ENCODE measurements at regions not wholly inside any gene's neighbourhood (a gene's known extent, or its start where the extent isn't known, plus 50 kb on each side); places are given as distances from the start of the nearest gene placed in this dataset.

DNA sequence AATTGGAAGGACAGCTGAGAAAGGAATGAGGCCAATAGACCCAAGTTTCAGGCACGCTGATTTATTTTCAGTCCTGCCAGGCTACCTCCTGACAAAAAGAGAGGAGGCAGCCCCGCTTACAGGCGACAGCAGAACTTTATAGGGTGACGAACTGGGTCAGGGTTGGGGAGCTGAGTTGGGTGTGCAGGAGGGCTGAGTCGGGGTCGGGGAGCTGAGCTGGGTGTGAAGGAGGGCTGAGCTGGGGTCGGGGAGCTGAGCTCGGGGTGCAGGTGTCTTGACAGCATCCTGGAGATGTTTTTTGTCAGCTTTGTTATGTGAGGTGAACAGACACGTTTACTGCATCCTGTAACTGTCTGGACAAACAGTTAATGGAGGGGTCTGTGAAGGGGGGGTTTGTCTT is 342.2 kb downstream of the ADCYAP1 start:
- TF ChIP-seq, protein P1, sequence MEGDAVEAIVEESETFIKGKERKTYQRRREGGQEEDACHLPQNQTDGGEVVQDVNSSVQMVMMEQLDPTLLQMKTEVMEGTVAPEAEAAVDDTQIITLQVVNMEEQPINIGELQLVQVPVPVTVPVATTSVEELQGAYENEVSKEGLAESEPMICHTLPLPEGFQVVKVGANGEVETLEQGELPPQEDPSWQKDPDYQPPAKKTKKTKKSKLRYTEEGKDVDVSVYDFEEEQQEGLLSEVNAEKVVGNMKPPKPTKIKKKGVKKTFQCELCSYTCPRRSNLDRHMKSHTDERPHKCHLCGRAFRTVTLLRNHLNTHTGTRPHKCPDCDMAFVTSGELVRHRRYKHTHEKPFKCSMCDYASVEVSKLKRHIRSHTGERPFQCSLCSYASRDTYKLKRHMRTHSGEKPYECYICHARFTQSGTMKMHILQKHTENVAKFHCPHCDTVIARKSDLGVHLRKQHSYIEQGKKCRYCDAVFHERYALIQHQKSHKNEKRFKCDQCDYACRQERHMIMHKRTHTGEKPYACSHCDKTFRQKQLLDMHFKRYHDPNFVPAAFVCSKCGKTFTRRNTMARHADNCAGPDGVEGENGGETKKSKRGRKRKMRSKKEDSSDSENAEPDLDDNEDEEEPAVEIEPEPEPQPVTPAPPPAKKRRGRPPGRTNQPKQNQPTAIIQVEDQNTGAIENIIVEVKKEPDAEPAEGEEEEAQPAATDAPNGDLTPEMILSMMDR (IDR thresholded peaks at IDR 0.05): no peak
- TF ChIP-seq ZFX (IDR thresholded peaks at IDR 0.05; ENCODE audit: borderline replicate concordance): no peak

Data from 22Rv1 (cell line).